ENCODE measurements at regions not wholly inside any gene's neighbourhood (a gene's known extent, or its start where the extent isn't known, plus 50 kb on each side); places are given as distances from the start of the nearest gene placed in this dataset.
"Not testable (repeated sequence)": the region's sequence is repeated elsewhere in the genome, so short reads cannot be mapped to it uniquely, and the experiment has no call there.

DNA sequence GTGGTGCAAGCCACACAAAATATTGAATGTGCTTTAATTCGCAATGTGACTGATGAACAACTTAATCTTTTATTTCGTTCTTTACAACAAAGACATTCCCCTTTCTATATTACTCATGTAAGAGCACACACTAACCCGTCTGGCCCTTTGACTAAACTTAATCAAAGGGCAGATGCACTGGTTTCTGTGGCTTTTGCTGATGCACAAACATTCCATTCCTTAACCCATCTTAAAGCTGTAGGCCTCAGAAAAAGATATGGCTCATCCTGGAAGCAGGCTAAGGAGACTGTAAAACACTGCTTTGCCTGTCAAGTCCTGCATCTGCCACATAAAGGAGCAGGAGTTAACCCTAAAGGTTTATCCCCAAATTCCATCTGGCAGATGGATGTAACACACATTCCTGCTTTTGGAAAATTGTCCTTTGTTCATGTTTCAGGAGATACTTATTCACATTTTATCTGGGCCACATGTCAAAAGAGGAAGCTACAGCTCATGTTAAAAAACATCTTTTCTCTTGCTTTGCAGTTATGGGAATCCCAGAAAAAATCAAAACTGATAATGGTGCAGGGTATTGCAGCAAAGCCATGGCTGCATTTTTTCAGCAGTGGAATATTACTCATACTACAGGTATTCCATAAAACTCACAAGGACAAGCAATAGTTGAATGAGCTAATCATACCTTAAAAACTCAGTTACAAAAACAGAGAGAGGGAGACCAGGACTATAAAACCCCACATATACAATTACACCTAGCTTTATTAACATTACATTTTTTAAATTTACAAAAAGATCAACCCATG lies 137.2 kb downstream of the AHSP start:
- ATAC-seq (no peak), DNase-seq (no peak)
- H3K27me3 ChIP-seq = no peaks in the 10 kb centered on the region
- intact Hi-C loops (cut with DNase I) = no loop called here
- no peak overlapping the region for H3K27ac ChIP-seq
- no peaks in the 10 kb centered on the region for H3K36me3 ChIP-seq
- H3K9me3 ChIP-seq = peaks cover 0 to 30% of the 10 kb centered on the region in 2 donors
- H3K4me3 ChIP-seq = no peak overlapping the region
- H3K4me1 ChIP-seq = no peaks in the 10 kb centered on the region
- TF ChIP-seq, protein P1, sequence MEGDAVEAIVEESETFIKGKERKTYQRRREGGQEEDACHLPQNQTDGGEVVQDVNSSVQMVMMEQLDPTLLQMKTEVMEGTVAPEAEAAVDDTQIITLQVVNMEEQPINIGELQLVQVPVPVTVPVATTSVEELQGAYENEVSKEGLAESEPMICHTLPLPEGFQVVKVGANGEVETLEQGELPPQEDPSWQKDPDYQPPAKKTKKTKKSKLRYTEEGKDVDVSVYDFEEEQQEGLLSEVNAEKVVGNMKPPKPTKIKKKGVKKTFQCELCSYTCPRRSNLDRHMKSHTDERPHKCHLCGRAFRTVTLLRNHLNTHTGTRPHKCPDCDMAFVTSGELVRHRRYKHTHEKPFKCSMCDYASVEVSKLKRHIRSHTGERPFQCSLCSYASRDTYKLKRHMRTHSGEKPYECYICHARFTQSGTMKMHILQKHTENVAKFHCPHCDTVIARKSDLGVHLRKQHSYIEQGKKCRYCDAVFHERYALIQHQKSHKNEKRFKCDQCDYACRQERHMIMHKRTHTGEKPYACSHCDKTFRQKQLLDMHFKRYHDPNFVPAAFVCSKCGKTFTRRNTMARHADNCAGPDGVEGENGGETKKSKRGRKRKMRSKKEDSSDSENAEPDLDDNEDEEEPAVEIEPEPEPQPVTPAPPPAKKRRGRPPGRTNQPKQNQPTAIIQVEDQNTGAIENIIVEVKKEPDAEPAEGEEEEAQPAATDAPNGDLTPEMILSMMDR (IDR thresholded peaks at IDR 0.05) = no peak

DNA sequence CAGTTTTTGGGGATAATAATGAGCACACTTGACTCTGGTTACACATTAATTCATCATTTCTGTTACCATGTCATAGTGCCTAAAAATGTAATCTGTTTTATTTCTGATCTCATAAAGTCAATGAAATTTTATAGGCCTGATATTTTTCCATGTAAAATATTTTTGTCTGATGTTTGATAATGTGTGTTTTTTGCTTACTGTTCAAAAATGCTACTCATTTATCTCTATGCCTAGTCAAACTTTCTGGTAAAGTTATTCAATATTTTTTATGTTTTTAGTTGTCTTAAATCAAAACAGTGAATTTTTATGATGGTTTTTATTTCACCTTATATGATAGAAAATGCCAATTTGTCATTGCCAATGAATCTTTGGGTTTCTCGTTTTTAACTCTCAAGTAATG lies 147.0 kb downstream of the AHSP start:
- intact Hi-C loops (cut with DNase I) = no loop called here
- ATAC-seq (no peak), DNase-seq (no peak)
- Histone ChIP-seq H3K36me3 (no peaks in the 10 kb centered on the region), H3K4me3 (no peak overlapping the region), H3K4me1 (no peaks in the 10 kb centered on the region), H3K27ac (no peak overlapping the region), H3K9me3 (peaks cover 0 to 3% of the 10 kb centered on the region in 2 donors), H3K27me3 (peaks cover 0 to 5% of the 10 kb centered on the region in 2 donors)
- TF ChIP-seq, protein P1 (IDR thresholded peaks at IDR 0.05) = no peak

DNA sequence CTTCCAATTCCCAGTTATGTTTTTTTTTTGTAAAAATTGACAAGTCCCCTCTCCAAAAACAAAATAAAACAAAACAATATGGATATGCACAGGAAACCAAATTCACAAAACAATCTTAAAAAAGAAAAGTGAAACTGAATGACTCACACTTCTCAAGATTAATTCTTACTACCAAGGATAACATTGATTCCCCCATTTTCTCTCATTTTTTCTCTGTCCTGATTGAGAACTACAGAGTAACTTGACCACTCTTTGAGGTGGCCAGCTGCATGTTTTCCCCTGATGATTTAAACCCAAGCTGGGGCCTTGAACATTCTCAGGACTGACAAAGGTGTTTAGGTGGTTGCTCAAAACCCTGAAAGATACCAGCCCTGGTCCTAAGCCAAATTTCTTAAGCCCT lies 149.0 kb downstream of the AHSP start:
- H3K9me3 ChIP-seq = no peaks in the 10 kb centered on the region
- no peak overlapping the region for H3K4me3 ChIP-seq
- TF ChIP-seq, protein P1 (IDR thresholded peaks at IDR 0.05) = no peak
- no peak overlapping the region for H3K27ac ChIP-seq
- intact Hi-C loops (cut with DNase I) = no loop called here
- peaks cover 0 to 5% of the 10 kb centered on the region in 2 donors for H3K27me3 ChIP-seq
- ATAC-seq (no peak), DNase-seq (no peak)
- H3K4me1 ChIP-seq = no peaks in the 10 kb centered on the region
- H3K36me3 ChIP-seq = no peaks in the 10 kb centered on the region

DNA sequence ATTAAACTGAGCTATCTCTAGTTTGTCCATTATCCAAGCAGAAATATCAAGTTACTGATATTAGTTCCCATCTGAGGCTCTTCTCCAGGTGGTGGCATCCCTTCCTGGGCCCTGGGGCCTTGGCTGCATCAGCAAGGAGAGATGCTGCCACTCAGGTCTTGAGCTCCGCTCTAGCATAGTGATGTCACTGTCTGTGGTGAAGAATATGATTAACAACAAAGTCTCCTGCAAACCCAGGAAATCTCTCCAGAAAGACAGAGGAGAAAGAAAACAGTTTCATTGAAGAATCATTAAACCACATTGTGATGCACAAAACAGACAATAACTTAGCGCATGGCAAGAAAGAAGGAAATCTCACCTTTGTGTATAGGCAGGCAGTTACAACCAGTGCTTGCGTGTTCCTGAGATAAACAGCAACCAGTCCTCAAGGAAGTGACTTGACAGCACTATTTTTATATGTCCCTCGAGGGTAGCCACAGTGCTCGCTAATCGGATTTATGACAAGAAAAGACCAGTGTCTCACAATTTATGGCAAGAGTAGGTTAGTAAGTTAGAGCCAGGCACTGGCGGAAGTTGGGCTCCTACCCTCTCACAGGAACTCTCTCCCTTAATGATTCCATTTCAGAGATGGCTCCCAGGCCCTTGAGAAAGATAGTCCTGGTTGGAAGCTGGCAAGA lies 151.1 kb downstream of the AHSP start:
- intact Hi-C loops (cut with DNase I) = no loop called here
- DNase-seq = no peak
- no peaks in the 10 kb centered on the region for H3K4me1 ChIP-seq
- no peak overlapping the region for H3K4me3 ChIP-seq
- no peak for ATAC-seq
- peaks cover 0 to 2% of the 10 kb centered on the region in 2 donors for H3K9me3 ChIP-seq
- H3K36me3 ChIP-seq = no peaks in the 10 kb centered on the region
- TF ChIP-seq, protein P1 (IDR thresholded peaks at IDR 0.05) = no peak
- no peaks in the 10 kb centered on the region for H3K27me3 ChIP-seq
- H3K27ac ChIP-seq = no peak overlapping the region

DNA sequence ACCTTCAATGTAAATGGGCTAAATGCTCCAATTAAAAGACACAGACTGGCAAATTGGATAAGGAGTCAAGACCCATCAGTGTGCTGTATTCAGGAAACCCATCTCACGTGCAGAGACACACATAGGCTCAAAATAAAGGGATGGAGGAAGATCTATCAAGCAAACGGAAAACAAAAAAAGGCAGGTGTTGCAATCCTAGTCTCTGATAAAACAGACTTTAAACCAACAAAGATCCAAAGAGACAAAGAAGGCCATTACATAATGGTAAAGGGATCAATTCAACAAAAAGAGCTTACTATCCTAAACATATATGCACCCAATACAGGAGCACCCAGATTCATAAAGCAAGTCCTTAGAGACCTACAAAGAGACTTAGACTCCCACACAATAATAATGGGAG lies 161.6 kb downstream of the AHSP start:
- DNase-seq; ATAC-seq; H3K4me3 ChIP-seq; H3K4me1 ChIP-seq; H3K27ac ChIP-seq; intact Hi-C loops (cut with DNase I); H3K36me3 ChIP-seq: not testable (repeated sequence)
- peaks cover 0 to 10% of the 10 kb centered on the region in 2 donors for H3K27me3 ChIP-seq
- H3K9me3 ChIP-seq = peaks cover 0 to 11% of the 10 kb centered on the region in 2 donors

DNA sequence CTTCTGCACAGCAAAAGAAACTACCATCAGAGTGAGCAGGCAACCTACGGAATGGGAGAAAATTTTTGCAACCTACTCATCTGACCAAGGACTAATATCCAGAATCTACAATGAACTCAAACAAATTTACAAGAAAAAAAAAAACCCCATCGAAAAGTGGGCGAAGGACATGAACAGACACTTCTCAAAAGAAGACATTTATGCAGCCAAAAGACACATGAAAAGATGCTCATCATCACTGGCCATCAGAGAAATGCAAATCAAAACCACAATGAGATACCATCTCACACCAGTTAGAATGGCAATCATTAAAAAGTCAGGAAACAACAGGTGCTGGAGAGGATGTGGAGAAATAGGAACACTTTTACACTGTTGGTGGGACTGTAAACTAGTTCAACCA lies 164.6 kb downstream of the AHSP start:
- DNase-seq; H3K4me3 ChIP-seq; H3K36me3 ChIP-seq; intact Hi-C loops (cut with DNase I); ATAC-seq; H3K9me3 ChIP-seq; H3K27ac ChIP-seq; H3K4me1 ChIP-seq; H3K27me3 ChIP-seq: not testable (repeated sequence)
